ENCODE measurements at regions not wholly inside any gene's neighbourhood (a gene's known extent, or its start where the extent isn't known, plus 50 kb on each side); places are given as distances from the start of the nearest gene placed in this dataset.
A peak's percentile ranks its signal among the peaks of the same experiment; 100 is the strongest.
"Not testable (repeated sequence)": the region's sequence is repeated elsewhere in the genome, so short reads cannot be mapped to it uniquely, and the experiment has no call there.

DNA sequence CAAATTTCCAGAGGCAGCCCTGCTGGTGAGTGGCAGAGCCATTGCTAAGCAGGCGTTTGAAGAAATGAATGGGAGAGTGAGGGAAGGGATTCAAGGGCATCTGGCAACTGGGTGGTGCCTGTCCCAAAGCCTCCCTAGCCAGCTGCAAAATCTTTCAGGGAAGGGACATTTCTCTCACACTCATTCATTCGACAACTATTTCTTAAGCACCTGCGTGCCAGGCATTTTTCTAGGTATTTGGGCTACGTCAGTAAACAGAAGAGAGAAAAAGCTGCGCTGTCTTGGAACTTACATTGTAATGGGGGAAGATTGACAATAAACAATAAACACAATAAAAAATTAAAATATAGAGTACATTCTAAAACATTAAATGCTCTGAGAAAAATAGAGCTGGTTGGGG is 301.9 kb upstream of the USP24 start:
- no peak for DNase-seq

DNA sequence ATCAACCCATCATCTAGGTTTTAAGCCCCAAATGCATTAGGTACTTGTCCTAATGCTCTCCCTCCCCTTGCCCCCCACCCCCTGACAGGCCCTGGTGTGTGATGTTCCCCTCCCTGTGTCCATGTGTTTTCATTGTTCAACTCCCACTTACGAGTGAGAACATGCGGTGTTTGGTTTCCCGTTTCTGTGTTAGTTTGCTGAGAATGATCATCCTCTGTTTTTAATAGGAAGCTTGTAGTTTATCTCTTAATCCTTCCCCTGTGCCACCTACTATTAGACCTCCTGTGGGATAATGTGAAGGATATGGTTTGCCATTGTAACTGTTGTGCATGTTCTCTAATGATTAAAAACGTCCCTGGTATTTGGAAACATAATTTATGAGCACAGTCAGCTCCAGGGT is 299.4 kb upstream of the USP24 start:
- not testable (repeated sequence) for DNase-seq

DNA sequence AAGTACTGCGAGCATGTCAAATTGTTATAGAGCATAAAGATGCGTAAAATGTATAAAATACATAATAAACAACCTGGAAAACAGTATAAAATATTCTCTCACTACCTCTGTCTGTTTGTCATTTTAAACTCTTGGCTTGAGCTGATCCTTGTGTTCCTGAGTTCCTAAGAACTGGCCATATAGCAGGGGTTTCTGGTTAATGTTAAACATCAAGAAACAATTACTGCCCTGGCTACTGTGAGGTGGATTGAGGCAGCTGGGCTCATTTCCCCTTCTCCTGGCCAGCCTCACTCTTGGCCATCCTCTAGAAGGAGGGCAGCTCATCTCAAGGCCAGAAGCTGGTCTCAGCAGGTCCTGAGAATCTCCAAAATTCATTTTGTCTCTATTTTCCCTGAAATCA is 297.3 kb upstream of the USP24 start:
- DNase-seq = no peak

DNA sequence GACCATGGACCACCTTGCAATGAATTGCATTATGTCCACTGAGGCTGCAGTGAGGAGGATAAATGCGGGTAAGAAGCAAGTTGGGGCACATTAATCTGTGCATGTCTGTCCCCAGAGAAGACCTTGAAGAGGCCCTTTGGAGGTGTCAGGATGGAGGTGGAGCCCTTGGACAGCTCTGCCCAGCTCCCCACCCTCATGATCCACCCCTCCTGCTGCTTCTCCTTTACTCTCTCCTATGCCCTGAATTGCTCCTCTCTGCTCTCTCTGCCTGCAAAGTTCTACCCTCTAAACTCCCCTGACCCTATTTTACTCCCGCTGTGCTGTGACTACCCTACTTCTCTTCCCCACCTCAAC is 292.4 kb upstream of the USP24 start:
- no peak for DNase-seq

DNA sequence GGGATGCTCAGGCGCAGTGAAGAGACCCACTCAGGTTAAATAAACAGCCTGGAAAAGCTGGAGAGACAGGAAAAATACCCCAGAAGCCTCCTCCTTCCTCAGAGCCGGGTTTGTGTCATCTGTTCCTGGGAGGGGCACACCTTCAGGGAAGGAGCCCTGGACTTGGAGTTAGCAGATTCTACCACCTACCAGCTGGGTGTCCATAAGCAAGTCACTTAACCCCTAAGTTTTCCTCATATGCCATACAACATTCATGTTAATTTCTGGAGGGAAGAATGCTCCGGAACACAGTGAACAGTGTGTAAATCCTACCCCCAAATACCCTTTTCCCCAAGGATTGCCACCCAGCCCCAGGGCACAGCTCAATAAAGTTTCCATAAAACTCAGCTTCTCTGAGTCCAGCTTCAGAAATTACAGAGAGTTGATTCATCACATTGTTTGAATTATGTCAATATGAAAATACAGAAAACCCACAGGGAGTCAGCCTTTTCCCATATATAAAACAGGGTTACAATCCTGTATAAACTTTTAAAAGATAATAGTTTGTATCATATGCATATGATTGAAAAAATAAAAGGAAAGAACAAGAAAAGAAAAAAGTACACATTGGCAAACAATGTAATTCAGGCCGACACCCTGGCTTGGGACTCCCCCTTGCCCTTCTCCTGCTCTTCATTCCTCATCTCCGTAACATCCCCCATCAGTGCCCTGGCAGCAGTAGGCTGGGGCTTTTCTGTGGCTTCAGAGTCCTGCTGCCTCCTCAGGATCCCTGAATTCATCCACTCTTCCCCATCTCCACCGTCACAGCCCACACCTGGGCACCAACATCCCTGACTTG is 291.8 kb upstream of the USP24 start:
- no peak for DNase-seq

DNA sequence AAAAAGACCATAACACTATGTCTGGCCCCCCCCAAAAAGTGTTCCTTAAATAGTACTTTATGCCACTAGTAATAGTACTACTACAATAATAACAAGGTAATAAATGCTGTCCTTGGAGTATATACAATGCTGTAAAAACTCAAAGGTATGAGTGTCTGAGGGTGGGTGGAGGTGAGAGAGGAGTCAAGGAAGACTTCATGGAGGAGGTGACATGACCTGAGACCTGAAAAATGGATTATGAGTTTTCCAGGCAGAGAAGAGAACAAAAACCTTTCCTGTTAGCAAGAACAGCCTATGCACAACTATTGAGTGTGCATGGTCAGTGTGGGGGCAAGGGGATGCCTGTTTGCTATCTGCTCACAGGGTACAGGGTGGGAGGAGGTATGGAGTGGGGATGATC is 290.2 kb upstream of the USP24 start:
- DNase-seq = no peak

DNA sequence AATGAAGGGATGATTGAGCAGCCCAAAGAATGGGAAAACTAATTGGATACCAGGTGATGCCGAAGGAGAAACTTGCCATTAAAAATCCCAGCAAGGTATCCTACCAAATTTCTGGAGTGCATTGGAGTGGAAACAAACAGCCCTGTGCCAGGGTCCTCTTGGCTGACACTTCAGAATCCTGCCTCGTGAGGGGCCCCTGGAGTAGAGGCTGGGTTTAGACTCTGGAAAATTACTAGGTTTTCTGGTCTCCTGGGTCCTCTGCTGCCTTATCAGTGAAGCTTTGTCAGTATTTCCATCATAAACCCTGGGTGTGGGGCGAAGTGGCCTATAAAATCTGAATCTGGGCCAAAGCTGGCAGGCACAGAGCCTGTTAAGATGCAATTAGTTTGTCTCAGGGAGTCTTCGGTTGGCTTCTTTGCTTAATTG is 289.2 kb upstream of the USP24 start:
- no peak for DNase-seq

DNA sequence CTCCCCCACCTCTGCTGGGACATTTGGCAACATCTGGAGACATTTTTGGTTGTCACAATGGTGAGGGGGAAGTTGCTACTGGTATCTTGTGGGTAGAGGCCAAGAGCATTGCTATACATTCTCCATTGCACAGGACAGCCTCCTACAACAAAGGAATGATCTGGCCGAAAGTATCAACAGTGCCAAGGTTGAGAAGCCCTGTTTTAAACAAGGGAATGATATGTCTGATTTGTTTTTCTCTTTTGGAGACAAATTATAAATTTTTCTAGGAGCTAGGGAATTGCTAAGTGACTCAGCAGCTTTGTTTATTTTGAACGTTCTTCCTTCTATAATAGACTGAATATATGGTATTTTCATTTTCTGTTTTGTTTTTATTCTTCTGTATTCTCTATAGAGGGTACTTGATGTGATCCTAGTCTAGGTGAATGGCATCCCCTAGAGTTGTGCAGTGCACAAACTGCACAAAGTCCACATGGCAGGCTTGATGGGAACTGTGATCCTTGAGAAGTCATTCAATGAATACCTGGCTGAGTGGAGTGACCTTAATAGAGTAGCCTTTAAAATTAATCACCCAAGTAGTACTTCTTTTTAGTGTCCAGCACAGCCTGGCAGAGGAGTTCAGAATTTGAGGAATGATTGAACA is 288.6 kb upstream of the USP24 start:
- DNase-seq = no peak

DNA sequence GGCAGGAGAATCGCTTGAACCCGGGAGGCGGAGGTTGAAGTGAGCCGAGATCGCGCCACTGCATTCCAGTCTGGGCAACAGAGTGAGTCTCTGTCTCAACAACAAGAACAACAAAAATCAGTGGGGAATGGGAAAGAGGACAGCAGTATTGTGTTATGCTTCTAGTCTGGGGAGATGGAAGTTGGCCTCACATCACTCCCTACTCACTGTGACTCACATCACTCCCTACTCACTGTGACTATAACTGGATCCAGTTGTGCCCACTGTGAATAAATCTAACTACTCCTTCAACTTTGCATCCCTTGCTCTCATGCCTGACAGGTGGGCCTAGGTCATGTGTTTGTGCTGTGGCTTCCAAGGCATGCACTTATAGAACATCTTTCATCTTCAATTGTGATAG is 285.4 kb upstream of the USP24 start:
- no peak for DNase-seq

DNA sequence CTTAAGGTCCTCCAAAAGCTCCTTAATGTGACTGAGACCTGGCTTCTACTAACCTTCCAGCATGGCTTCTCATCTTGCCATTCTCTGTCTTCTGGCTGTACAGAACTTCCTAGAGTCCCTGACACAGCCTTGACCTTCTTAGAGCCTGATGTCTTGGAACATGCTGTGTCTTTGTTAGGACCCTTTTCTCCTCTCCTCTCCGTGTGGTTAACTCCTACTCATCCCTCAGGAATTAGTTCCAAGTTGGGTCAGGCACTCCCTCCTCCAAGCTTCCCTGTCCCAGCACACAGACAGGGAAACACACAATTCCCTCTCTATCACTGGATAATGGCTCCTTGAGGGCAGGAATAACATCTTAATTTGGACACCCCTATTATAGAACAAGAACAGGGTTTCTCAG is 275.4 kb upstream of the USP24 start:
- no peak for DNase-seq

DNA sequence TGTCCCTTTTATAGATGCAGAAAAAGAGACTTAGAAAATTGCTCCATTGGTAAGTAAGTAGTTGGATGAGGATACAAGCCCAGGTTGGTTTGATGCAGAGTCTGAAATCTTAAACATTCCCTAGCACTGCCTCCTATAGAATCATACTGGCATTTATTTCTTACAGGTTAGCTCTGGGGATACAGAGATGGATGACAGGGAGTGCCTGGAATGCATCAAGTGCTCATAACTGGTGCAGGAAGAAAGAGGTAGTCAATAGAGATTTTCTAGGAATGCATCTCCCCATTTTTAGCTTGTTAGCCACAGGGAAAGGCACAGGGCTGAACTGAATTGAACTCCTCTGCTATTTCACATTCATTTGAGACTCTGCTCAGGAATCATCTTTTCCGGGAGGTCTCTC is 269.0 kb upstream of the USP24 start:
- DNase-seq = no peak

DNA sequence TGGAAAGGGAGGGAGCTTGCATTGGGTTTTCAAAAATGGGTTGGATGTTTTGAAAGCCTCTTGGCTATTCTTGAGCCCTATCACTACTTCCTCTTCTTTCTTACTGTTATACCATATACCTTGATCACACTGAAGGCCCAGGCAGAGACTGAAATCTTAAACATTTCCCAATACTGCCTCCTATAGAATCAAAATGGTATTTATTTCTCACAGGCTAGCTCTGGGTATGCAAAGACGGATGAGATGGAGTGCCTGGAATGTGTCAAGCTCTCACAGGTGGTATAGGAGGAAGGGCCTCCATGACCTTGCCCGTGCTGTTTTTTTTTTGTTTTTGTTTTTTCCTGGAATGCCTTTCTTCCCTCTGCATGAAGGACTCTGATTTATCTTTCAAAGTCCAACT is 268.4 kb upstream of the USP24 start:
- DNase-seq = peak; percentile 73

DNA sequence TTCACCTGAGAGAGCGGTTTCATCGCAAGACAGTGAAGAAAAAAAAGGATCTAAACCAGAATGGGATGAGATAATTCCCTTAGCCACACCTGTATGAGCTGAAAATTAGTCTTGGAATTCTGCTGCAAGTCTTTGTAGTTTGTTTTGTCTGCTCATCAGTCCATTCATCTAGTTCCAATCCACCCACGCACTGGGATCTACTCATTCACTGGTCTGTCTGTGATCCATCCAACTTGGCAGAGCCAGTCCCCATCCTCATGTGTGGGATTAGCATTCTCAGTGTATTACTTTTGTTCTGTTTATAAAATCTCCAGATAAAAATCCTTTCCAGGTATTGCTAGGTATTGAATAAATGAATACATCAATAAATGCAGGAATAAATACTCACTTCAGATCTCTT is 266.5 kb upstream of the USP24 start:
- DNase-seq = no peak

DNA sequence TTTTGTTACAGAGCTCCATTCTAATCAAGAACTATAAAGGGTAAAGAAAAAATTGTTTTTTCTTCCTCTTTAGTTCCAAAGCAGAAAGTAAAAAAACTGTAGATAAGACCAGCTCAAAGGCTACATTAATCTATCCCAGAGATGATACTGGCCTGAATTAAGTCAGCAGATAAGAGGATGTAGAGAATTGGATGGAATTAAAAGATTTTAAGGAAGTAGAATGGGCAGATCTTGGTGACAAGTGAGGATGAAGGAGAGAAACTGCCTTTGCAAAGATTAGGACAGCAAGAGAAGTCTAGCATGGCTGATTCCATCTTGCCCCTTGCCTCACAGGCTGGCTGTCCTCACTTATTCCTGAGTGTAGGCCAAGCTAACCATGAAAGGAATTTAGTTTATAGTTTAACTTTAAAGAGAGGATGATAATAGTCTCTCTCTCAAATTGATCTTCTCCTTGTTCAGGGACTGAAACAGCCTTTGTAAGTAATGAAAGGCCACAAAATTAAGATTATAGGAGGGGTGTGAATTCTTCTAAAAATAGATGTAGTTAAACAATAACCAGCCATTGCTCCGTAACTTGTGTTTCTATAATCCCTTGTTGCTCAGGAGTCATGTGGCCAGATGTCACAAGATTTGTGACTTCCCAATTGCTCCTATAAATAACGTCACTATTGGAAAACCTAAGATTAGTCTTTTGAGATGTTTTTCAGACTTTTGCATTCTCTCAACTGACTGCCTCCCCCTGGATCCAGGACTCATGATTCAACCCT is 265.0 kb upstream of the USP24 start:
- DNase-seq = peak; percentile 55

DNA sequence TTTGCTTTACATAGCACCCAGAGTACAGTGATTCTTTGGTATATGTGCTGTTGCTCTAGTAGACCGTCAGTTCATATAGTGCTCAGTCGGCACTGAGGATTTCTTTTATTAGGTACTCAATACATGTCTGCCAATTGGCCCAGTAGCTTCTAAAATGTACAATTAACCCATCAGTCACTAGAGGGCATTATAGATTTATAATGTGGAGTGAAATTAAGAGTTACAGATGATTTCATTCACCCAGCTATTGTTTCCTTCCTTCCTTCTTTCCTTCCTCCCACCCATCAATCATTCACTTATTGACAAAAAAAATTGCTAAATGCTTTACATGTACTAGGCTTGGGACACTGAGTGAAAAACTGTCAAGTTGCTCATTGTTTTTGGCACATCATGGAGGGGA is 263.6 kb upstream of the USP24 start:
- DNase-seq = peak; percentile 58

DNA sequence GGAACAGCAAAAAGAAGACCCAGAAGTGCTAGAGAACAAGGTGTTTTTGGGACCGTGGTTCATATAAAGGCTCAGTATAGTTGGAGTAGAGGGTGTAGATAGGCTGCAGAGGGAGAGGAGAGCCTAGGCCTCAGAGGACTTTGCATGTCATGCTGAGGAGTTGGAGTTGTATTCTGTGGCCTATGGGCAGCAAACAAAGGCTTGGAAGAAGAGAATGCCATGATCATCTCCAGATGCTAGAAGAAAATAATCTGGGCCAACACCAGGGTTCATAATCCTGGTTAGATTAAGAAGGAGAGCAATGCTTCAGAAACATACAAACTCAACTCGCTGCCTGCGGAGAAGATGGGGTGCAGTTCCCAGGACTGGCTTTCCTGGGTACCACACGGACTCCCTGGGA is 262.8 kb upstream of the USP24 start:
- no peak for DNase-seq

DNA sequence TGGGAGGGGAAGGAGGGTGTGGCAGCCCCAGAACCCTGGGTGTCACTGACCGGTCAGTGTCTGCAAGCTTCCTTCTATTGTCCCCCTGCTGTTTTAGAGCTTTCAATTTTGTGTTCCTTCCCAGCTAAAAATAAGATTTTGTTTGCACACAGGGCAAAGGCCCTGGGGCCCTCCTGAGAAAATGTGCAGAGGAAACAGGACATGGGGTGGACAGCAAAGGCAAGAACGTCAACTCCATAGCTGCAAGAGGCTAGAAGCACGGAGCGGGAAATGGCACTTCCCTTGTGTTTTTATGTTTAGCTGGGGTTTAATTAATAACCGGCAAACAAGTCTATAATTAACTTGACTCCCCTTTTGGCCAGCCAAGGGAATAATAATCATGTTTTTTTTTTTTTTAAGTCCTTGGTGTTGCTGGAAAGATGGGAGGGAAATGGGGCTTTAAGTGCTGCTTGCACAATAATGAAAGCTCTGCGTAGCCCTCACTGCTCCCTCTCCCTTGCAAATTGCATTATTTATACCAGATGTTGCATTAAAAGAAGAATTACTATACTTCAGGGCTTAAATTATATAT is 261.4 kb upstream of the USP24 start:
- no peak for DNase-seq

DNA sequence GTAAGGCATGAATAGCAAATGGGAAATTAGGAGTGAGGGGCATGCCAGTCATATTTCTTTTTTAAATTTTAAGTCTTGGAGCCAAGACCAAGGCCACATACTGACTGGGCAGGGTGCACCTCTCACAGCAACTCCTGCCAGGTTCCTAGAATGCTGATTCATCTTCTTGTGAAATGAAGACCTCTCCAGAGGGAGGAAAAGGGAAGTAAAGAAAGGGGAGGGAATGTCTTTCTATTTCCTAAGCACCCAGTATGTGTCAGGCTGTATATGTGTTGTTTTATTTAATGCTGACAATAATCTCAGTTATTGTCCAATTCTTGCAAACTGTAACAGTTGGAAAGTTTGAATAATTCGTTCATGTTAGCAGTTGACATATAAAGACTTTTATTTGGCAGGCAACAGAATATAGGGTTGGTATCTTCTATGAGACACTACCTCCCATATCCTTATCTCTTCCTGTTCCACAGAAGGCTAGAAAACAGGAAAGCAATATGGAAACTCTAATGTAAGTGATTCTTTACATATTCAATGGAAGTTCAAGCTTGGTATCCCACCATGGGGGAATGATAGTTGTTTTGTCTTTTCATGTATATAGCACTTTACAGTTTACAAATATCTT is 259.1 kb upstream of the USP24 start:
- DNase-seq = peak; percentile 94

DNA sequence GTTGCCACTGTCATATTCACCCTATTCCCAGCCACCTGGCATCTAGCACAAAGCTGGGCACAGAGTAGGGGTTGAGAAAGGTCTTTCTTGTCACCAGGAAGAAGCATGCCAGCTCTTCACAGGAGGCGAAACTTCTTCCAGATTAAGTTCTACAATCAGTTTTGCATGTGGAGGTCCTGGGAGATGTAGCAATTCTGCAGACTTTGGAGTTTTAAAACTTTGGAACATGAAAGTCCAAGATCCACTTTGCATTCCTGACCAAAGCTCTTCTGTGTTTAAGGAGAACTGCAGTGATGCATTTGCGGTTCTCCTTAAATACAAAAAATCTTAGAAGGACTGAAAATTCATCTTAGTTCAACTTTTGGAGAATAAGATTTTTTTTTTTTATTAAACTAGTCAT is 258.5 kb upstream of the USP24 start:
- DNase-seq = no peak

DNA sequence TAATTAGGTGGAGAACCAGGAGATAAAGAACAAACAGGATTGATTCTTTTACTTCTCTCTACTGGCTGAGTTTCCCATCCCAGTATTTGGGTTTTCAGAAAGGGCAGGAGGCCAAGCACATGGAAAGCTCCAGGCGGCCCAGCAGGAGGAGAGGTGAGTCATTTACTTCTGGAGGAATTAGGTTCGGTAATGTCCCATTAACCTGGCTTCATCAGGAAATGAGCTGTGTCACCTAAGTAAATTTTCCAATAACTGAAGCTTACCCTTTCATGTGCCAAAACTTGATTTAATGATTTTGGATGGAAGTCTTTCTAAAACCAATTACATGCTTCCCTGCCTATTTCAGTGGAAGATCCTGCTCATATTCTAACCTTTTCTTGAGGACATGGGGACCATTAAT is 257.6 kb upstream of the USP24 start:
- no peak for DNase-seq

DNA sequence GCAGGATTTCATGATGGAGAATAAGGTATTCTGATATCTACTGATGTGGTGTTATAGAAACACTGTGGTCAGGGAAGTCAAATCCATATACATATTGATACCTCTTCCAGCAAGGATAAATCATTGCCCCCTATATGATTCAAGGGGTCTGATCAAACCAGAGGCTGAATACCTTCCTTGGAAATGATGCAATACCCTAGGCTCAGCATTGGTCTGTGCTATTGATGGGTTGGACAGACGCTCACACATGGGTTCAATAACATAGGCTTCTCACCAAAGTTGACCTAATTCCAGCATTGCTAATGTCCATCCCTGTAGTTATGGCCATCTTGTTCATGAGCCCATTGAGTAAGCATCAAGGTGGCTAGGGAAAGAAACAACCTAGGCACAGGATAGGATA is 257.0 kb upstream of the USP24 start:
- no peak for DNase-seq

DNA sequence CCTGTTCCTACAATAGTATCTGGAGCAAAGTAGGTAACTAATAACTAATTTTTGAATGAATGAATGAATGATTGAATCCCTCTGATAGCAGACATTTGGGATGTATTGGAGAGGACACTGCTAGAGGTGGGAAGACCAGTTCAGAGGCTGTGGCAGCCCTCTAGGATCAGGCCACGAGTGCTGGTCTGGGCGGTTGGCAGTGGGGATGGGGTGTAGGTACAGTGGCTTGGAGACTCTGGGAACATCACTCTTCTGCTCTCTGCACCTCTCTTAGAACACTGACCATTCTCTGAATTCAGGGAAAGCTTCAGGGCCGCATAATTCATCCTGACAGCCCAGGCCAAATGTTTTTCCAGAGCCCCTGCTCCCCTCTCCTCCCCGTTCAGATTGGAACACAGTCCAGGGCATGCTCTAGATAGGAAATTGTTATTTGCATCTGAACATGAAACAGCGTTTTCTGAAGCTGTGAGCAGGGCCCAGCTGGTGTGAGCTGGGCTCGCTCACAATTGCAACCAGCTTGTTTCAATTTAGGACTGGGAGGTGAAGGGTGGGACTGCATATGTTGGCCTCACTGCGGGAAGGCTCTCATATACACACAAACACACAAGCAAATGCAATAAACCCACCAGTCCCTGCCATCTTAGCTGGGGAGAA is 253.1 kb upstream of the USP24 start:
- no peak for DNase-seq

DNA sequence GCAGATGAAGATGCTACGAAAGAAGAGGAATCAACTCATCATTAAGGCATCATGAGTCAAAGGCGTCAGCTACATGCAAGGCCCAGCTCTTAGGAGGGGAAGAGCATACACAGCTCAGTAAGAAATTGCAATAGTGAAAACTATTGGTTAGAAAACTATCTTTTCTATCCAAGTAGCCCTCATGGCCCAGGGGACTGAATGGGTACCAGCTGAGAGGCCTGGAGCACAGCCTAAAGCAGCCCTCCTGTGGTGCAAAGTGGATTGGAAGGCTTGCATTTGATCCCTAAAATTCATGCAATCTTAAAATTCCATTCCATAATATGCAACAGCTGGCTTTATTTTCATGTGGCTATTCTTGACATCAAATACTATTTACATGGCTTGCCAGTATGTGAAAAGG is 251.8 kb upstream of the USP24 start:
- no peak for DNase-seq
